ENCODE measurements at regions not wholly inside any gene's neighbourhood (a gene's known extent, or its start where the extent isn't known, plus 50 kb on each side); places are given as distances from the start of the nearest gene placed in this dataset.

GRCh38 chr3:161737171-161737570 is 240.6 kb downstream of the OTOL1 start:
- no peak for TF ChIP-seq CTCF (IDR thresholded peaks at IDR 0.05; ENCODE audit: borderline replicate concordance, control extremely low read depth, extremely low read depth, insufficient read depth, missing control alignments)
- in situ Hi-C loops (cut with MboI; ENCODE audit: low sequenced_read_pairs, unreplicated experiment): no loop called here
- no peak for DNase-seq (ENCODE audit: low spot score)

- DNase-seq (ENCODE audit: low spot score): no peak
- in situ Hi-C loops (cut with MboI; ENCODE audit: low sequenced_read_pairs, unreplicated experiment): no loop called here
- TF ChIP-seq CTCF (IDR thresholded peaks at IDR 0.05; ENCODE audit: borderline replicate concordance, control extremely low read depth, extremely low read depth, insufficient read depth, missing control alignments): no peak
These were observed 243.8 kb downstream of the OTOL1 start for GRCh38 chr3:161740421-161740820.

- in situ Hi-C loops (cut with MboI; ENCODE audit: low sequenced_read_pairs, unreplicated experiment): no loop called here
These were observed 247.8 kb downstream of the OTOL1 start for GRCh38 chr3:161744366-161744765.

GRCh38 chr3:161745741-161746140 is 249.1 kb downstream of the OTOL1 start:
- no peak for DNase-seq (ENCODE audit: low spot score)
- in situ Hi-C loops (cut with MboI; ENCODE audit: low sequenced_read_pairs, unreplicated experiment): no loop called here
- TF ChIP-seq CTCF (IDR thresholded peaks at IDR 0.05; ENCODE audit: borderline replicate concordance, control extremely low read depth, extremely low read depth, insufficient read depth, missing control alignments): no peak

More at GRCh38 chr3:161744366-161744765, 247.8 kb downstream of the OTOL1 start:
- no peak for TF ChIP-seq CTCF (IDR thresholded peaks at IDR 0.05; ENCODE audit: borderline replicate concordance, control extremely low read depth, extremely low read depth, insufficient read depth, missing control alignments)
- no peak for DNase-seq (ENCODE audit: low spot score)

- TF ChIP-seq CTCF (IDR thresholded peaks at IDR 0.05; ENCODE audit: borderline replicate concordance, control extremely low read depth, extremely low read depth, insufficient read depth, missing control alignments): no peak
- in situ Hi-C loops (cut with MboI; ENCODE audit: low sequenced_read_pairs, unreplicated experiment): no loop called here
- no peak for DNase-seq (ENCODE audit: low spot score)
These were observed 251.4 kb downstream of the OTOL1 start for GRCh38 chr3:161748049-161748448.

GRCh38 chr3:161754420-161755053 is 257.9 kb downstream of the OTOL1 start:
- DNase-seq (ENCODE audit: low spot score): no peak
- no peak for TF ChIP-seq CTCF (IDR thresholded peaks at IDR 0.05; ENCODE audit: borderline replicate concordance, control extremely low read depth, extremely low read depth, insufficient read depth, missing control alignments)
- in situ Hi-C loops (cut with MboI; ENCODE audit: low sequenced_read_pairs, unreplicated experiment): no loop called here

Data from GM13976 (cell line).